ENCODE measurements at regions not wholly inside any gene's neighbourhood (a gene's known extent, or its start where the extent isn't known, plus 50 kb on each side); places are given as distances from the start of the nearest gene placed in this dataset.

- H2AK5ac ChIP-seq (ENCODE audit: low read depth, low read length), result no peak overlapping the region
- H4K20me1 ChIP-seq (replicated peaks in 1 of 2; ENCODE audit: control insufficient read depth in 1 of 2, insufficient read depth in 2 of 2, low read length in 2 of 2), result no peaks in the 10 kb centered on the region
- H3K9ac ChIP-seq (replicated peaks in 1 of 4; ENCODE audit: extremely low read depth in 1 of 4, low read depth in 3 of 4, low read length in 3 of 4), result no peak overlapping the region
- H2BK5ac ChIP-seq (ENCODE audit: low read depth, low read length), result no peak overlapping the region
- H3K9me3 ChIP-seq (ENCODE audit: insufficient read depth in 2 of 2, low read depth in 1 of 2, low read length in 1 of 2), result no peaks in the 10 kb centered on the region
- H3K79me2 ChIP-seq (ENCODE audit: control insufficient read depth in 1 of 2, insufficient read depth in 2 of 2, low read length in 2 of 2), result no peaks in the 10 kb centered on the region
- H3K4me2 ChIP-seq (ENCODE audit: insufficient read depth in 1 of 2, low read depth in 2 of 2, low read length in 2 of 2), result no peak overlapping the region
- H3K27ac ChIP-seq (ENCODE audit: low read depth, low read length), result no peak overlapping the region
- ChIA-PET CTCF (ENCODE audit: partially characterized antibody) (interaction anchor here (1.1 to 3.0 kb wide), 4 partner anchors 139 to 679 kb away, joined by 3 to 34 read pairs (median 10); no protein-coding TSS in a partner anchor), POLR2A (ENCODE audit: partially characterized antibody) (no interaction called here)
- no peak overlapping the region for H4K8ac ChIP-seq (ENCODE audit: extremely low read depth, insufficient read depth, low read length)
- H4K91ac ChIP-seq (replicated peaks; ENCODE audit: insufficient read length, low read length), result no peak overlapping the region
- no peaks in the 10 kb centered on the region for H3K36me3 ChIP-seq (ENCODE audit: control insufficient read depth in 2 of 4, insufficient read depth in 4 of 4, low read length in 3 of 4)
- no peak overlapping the region for H2AFZ ChIP-seq (ENCODE audit: low read length)
- 97% methylated on average over 2 of the region's 2 CpGs; no CpG with 5 or more reads in 1 of the 2 experiments for WGBS, 2 experiments (ENCODE audit: extremely low coverage in 1 of 2, insufficient coverage in 1 of 2, insufficient read length in 1 of 2, insufficient replicate concordance in 2 of 2, low coverage in 1 of 2, low lambda C conversion rate in 2 of 2, missing lambda C conversion rate in 1 of 2)
- no peak overlapping the region for H2BK12ac ChIP-seq (ENCODE audit: low read depth, low read length)
- FAIRE-seq, result no peak
- no peak overlapping the region for H3K4ac ChIP-seq (replicated peaks; ENCODE audit: insufficient read length, low read depth, low read length)
- no peak overlapping the region for H2BK15ac ChIP-seq (ENCODE audit: low read length)
- no peak overlapping the region for H3K18ac ChIP-seq (ENCODE audit: extremely low read depth, low read length)
- no peaks in the 10 kb centered on the region for H3K27me3 ChIP-seq (replicated peaks in 1 of 4; ENCODE audit: control insufficient read depth in 3 of 4, extremely low read depth in 1 of 4, insufficient read depth in 3 of 4, low read length in 3 of 4)
- H3K56ac ChIP-seq (replicated peaks; ENCODE audit: insufficient read length, low read depth, low read length), result no peak overlapping the region
- H2BK20ac ChIP-seq (ENCODE audit: low read length), result no peak overlapping the region
- H3K23me2 ChIP-seq (ENCODE audit: low read depth, low read length), result no peaks in the 10 kb centered on the region
- H3K4me1 ChIP-seq (replicated peaks in 1 of 4; ENCODE audit: control insufficient read depth in 3 of 4, insufficient read depth in 4 of 4, low read length in 3 of 4), result no peaks in the 10 kb centered on the region
- no peak overlapping the region for H3K4me3 ChIP-seq (ENCODE audit: extremely low read depth in 1 of 4, insufficient read depth in 2 of 4, low read depth in 3 of 4, low read length in 4 of 4)
- DNase-seq (ENCODE audit: low read depth in 1 of 2, low spot score in 2 of 2), result no peak
- no peak overlapping the region for H4K5ac ChIP-seq (ENCODE audit: insufficient read length, low read depth, low read length)
- no peak overlapping the region for H3K23ac ChIP-seq (ENCODE audit: insufficient read length)
- H3K79me1 ChIP-seq (ENCODE audit: low read depth, low read length), result no peaks in the 10 kb centered on the region
- no peak overlapping the region for H3K14ac ChIP-seq (ENCODE audit: insufficient read length)
- H2BK120ac ChIP-seq (replicated peaks; ENCODE audit: low read depth, low read length), result no peak overlapping the region
- no peak for TF ChIP-seq SIX5 (IDR thresholded peaks at IDR 0.05; ENCODE audit: low read depth, low read length)
- no peak for TF ChIP-seq SUZ12 (IDR thresholded peaks at IDR 0.05; ENCODE audit: low read length)
- no peak for TF ChIP-seq ATF2 (IDR thresholded peaks at IDR 0.05; ENCODE audit: low read length)
- no peak for TF ChIP-seq HDAC2 (IDR thresholded peaks at IDR 0.05; ENCODE audit: borderline replicate concordance in 1 of 2, low read depth in 2 of 2, low read length in 2 of 2)
- TF ChIP-seq RFX5 (IDR thresholded peaks at IDR 0.05; ENCODE audit: borderline replicate concordance, low read depth, low read length), result no peak
- no peak for TF ChIP-seq KDM4A (IDR thresholded peaks at IDR 0.05; ENCODE audit: low read depth, low read length, severe bottlenecking)
- no peak for TF ChIP-seq SRF (IDR thresholded peaks at IDR 0.05; ENCODE audit: low read depth, low read length)
- no peak for TF ChIP-seq CBX8 (IDR thresholded peaks at IDR 0.05; ENCODE audit: borderline replicate concordance, low read depth, low read length)
- no peak for TF ChIP-seq POLR2A (IDR thresholded peaks at IDR 0.05; ENCODE audit: control extremely low read depth in 1 of 2, low read depth in 2 of 2, low read length in 2 of 2)
- no peak for TF ChIP-seq TBP (IDR thresholded peaks at IDR 0.05; ENCODE audit: low read depth, low read length)
- no peak for TF ChIP-seq RXRA (IDR thresholded peaks at IDR 0.05; ENCODE audit: insufficient read depth, low read depth, low read length)
- no peak for TF ChIP-seq KDM1A (IDR thresholded peaks at IDR 0.05; ENCODE audit: borderline replicate concordance, low read length)
Measured at GRCh38 chr12:84502180-84502860, 410.3 kb downstream of the SLC6A15 start.

Data from H1 (cell line).